Naive thymus-derived CD8-positive, alpha-beta T cell (primary cell): ENCODE measurements at regions not wholly inside any gene's neighbourhood (a gene's known extent, or its start where the extent isn't known, plus 50 kb on each side); places are given as distances from the start of the nearest gene placed in this dataset.
A peak's percentile ranks its signal among the peaks of the same experiment; 100 is the strongest.

Experiments used
- ATAC-seq, 2 donors: fragments of 150-1000 bp; cut with Tn5 transposase in 1 of 2; sonication (Bioruptor Pico), chemical (Tn5 transposase) in 1 of 2; 1 replicate in 1 of 2; 2 replicates in 1 of 2; pipeline ENCODE4 v1.10.0; 2021; ENCODE audit warnings: mild to moderate bottlenecking in 2 of 2, moderate library complexity in 2 of 2
- POLR2A ChIA-PET: fragments of 350-600 bp; sonication (Branson Sonifier 250); formaldehyde crosslinking; loops from one replicate; lab custom pipeline; 2021; ENCODE audit warnings: antibody characterized with exemption; lab: Charles Lee
- DNase-seq, 10 donors: peaks; one replicate each; pipeline versions ENCODE4 v3.0.0 to v3.0.0-alpha.2; 2020 to 2022
- H3K27ac Mint-ChIP-seq, 10 donors: one replicate each; pipeline ENCODE4 v1.8.0; 2020 to 2022; ENCODE audit warnings: mild to moderate bottlenecking in 10 of 10, mixed read lengths in 10 of 10, moderate library complexity in 4 of 10, inconsistent platforms in 1 of 10
- H3K27me3 Mint-ChIP-seq, 5 donors: one replicate each; pipeline ENCODE4 v1.8.0; 2021 to 2022; ENCODE audit warnings: mixed read lengths in 5 of 5
- H3K36me3 Mint-ChIP-seq, 3 donors: one replicate each; pipeline ENCODE4 v1.8.0; 2020 to 2022; ENCODE audit warnings: mixed read lengths in 3 of 3, mild to moderate bottlenecking in 2 of 3, inconsistent platforms in 1 of 3
- H3K4me1 Mint-ChIP-seq, 4 donors: one replicate each; pipeline ENCODE4 v1.8.0; 2021 to 2022; ENCODE audit warnings: mixed read lengths in 4 of 4
- H3K4me3 Mint-ChIP-seq, 10 donors: one replicate each; pipeline ENCODE4 v1.8.0; 2020 to 2022; ENCODE audit warnings: mild to moderate bottlenecking in 10 of 10, mixed read lengths in 10 of 10, moderate library complexity in 6 of 10, inconsistent platforms in 1 of 10
- H3K9me3 Mint-ChIP-seq, 9 donors: one replicate each; pipeline ENCODE4 v1.8.0; 2020 to 2022; ENCODE audit warnings: mixed read lengths in 9 of 9, mild to moderate bottlenecking in 3 of 9, inconsistent platforms in 1 of 9, moderate library complexity in 1 of 9

DNA sequence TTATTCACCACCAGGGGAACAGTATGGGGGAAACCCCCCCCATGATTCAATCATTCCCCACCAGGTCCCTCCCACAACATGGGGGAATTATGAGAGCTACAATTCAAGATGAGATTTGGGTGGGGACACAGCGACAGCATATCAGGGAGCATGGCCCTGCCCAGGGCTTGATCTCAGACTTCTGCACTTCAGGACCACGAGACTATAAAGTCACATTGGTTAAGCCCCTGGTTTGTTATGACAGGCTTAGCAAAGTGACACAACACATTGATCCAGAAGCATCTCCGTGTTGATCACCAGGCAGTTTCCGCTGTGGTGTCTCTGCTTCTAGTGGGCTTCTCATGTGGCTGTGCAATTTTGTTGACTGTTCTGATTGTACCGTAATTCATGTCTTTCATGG lies 312.7 kb upstream of the C1orf174 start:
- ATAC-seq: no peak

DNA sequence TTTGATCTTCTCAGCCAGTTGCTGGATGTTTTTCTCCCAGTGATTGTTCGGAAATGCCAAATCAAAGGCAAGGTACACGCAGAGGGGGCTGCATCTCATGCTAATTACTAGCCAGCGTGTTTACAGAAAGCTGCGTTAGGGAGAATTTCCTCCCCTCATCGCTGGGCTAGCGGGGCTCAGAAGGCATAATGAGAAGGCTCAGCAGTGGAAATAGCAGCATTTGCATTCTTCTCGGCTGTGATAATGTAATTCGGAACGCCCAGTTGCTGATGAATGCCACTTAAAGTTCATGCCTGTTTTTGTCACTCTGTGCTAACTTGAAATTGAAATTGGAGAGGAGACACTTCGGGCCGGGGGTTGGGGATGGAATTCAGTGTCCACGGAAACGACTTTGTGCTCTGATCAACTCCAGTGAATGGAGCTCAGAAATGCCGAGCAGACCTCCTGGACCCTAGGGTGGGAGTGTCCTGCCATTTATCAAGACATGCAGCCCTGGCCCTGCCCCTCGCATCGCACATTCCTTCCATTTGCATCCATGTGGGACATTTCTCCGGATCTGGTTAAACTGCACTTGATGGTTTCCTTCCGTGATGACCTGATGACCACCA lies 313.4 kb upstream of the C1orf174 start:
- H3K27me3 Mint-ChIP-seq: peaks cover 9 to 43% (median 31%) of the 10 kb centered on the region in 5 donors
- no peaks in the 10 kb centered on the region for H3K4me1 Mint-ChIP-seq
- DNase-seq (no peak), ATAC-seq (no peak)
- peaks cover 0 to 5% (median 0%) of the 10 kb centered on the region in 3 donors for H3K36me3 Mint-ChIP-seq
- H3K9me3 Mint-ChIP-seq: peaks cover 0 to 2% (median 0%) of the 10 kb centered on the region in 9 donors
- H3K27ac Mint-ChIP-seq: no peak overlapping the region
- POLR2A ChIA-PET: no interaction called here
- H3K4me3 Mint-ChIP-seq: no peak overlapping the region

More for the DNA sequence above, 312.7 kb upstream of the C1orf174 start:
- Mint-ChIP-seq H3K4me3 (no peak overlapping the region), H3K27me3 (peaks cover 9 to 42% (median 27%) of the 10 kb centered on the region in 5 donors), H3K36me3 (peaks cover 0 to 5% (median 0%) of the 10 kb centered on the region in 3 donors), H3K27ac (peak overlapping the region in 1 of 10 donors; percentile 43), H3K4me1 (no peaks in the 10 kb centered on the region), H3K9me3 (peaks cover 0 to 2% (median 0%) of the 10 kb centered on the region in 9 donors)
- no peak for DNase-seq
- POLR2A ChIA-PET: no interaction called here

DNA sequence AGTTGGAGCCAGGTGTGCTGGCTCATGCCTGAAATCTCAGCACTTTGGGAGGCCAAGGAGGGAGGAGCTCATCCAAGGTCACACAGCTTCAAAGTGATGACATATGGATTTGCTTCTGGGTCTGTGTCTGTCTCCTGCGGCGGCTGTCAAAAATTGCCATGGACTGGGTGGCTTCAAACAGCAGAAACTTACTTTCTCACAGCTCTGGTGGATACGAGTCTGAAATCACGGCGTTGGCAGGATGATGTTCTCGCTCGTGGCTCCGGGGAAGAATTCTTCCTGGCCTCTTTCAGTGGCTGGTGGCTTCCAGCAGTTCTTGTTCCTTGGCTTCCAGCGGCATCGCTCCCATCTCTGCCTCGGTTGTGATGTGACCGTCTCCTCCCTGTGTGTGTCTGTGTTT lies 314.8 kb upstream of the C1orf174 start:
- DNase-seq: no peak
- no peaks in the 10 kb centered on the region for H3K9me3 Mint-ChIP-seq
- H3K36me3 Mint-ChIP-seq: peaks cover 0 to 5% (median 0%) of the 10 kb centered on the region in 3 donors
- no peak overlapping the region for H3K27ac Mint-ChIP-seq
- no peak overlapping the region for H3K4me3 Mint-ChIP-seq
- no peak for ATAC-seq
- peaks cover 5 to 30% (median 24%) of the 10 kb centered on the region in 5 donors for H3K27me3 Mint-ChIP-seq
- POLR2A ChIA-PET: no interaction called here
- H3K4me1 Mint-ChIP-seq: no peaks in the 10 kb centered on the region

DNA sequence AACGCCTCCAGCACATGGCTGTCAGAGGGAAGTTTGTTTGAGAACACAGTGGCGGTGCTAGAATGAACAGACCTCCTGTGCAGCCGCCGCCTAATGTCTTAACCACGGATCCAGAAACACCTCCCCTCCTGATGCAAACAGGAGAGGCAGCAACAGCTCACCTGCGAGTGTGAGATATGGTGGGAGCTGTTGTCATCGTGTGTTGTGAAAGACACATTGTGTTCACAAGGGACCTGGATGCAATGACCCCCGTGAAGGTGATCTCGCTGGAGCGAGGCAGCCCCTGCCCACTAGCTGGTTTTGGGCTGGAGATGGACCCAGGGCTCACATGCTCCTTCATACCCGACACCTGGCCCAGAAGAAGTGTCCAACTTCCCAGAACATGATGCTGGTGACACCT lies 315.3 kb upstream of the C1orf174 start:
- no peaks in the 10 kb centered on the region for H3K9me3 Mint-ChIP-seq
- H3K4me3 Mint-ChIP-seq: no peak overlapping the region
- peak overlapping the region in 1 of 10 donors; percentile 78 for H3K27ac Mint-ChIP-seq
- peaks cover 5 to 30% (median 24%) of the 10 kb centered on the region in 5 donors for H3K27me3 Mint-ChIP-seq
- peaks cover 0 to 5% (median 0%) of the 10 kb centered on the region in 3 donors for H3K36me3 Mint-ChIP-seq
- DNase-seq: no peak
- no peak for ATAC-seq
- POLR2A ChIA-PET: no interaction called here
- H3K4me1 Mint-ChIP-seq: no peaks in the 10 kb centered on the region

DNA sequence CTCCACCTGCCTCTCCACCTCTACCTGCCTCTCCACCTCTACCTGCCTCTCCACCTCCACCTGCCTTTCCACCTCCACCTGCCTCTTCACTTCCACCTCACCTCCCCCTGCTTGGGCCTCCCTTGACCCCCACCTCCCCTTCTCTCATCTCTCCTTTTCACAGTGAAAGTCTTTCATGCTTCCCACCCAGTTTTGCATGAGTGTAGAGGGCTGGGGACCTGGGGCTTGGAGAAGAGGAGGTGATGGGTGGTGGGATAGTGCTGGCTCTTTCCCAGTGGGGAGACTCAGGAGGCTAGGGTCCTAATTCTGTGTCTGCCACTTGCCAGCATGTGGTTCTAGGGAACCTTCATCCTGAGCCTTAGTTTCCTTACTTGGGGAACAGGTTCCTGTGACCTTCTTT lies 316.2 kb upstream of the C1orf174 start:
- no peaks in the 10 kb centered on the region for H3K4me1 Mint-ChIP-seq
- H3K27ac Mint-ChIP-seq: no peak overlapping the region
- H3K36me3 Mint-ChIP-seq: peaks cover 0 to 5% (median 0%) of the 10 kb centered on the region in 3 donors
- no peak for ATAC-seq
- H3K4me3 Mint-ChIP-seq: no peak overlapping the region
- H3K9me3 Mint-ChIP-seq: no peaks in the 10 kb centered on the region
- POLR2A ChIA-PET: no interaction called here
- H3K27me3 Mint-ChIP-seq: peaks cover 5 to 30% (median 24%) of the 10 kb centered on the region in 5 donors
- no peak for DNase-seq

DNA sequence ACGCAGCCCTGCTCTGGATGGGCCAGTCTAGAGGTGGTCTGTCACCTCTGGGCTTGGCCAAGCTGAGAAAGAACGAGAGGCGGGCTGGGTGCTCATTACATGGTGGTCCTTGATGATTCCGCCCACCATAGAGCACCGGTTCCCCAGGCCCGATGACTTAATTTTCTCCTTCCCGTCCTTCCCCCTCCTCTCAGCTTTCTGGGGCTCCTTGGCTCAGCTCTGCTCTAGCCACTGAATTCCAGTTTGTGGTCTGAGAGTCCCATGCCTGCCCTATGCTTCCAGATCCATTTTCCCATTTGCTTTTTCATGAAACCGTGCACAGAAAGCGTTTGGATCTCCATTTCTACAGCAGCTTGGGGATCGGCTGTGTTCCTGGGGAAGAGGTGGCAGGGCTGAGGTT lies 318.5 kb upstream of the C1orf174 start:
- peaks cover 4 to 40% (median 27%) of the 10 kb centered on the region in 5 donors for H3K27me3 Mint-ChIP-seq
- peaks cover 0 to 5% (median 0%) of the 10 kb centered on the region in 3 donors for H3K36me3 Mint-ChIP-seq
- H3K27ac Mint-ChIP-seq: no peak overlapping the region
- no peaks in the 10 kb centered on the region for H3K4me1 Mint-ChIP-seq
- POLR2A ChIA-PET: no interaction called here
- no peaks in the 10 kb centered on the region for H3K9me3 Mint-ChIP-seq
- ATAC-seq (no peak), DNase-seq (no peak)
- H3K4me3 Mint-ChIP-seq: no peak overlapping the region

DNA sequence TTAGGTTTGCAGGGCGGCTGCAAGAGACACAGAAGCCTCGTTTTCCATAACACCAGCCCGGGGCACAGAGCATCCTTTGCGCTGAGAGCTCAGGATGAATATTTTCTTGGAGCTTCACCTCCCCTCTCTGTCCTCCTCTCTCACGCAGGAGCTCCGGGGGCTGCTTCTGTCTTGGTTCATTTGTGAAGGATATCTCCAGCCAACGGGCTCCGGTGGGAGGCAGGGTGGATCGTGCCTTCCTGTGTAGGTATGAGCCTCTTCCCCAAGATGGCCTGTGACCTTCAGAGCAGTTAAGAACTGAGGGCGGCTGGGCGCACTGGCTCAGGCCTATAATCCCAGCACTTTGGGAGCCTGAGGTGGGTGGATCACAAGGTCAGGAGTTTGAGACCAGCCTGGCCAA lies 319.0 kb upstream of the C1orf174 start:
- H3K27me3 Mint-ChIP-seq: peaks cover 4 to 40% (median 27%) of the 10 kb centered on the region in 5 donors
- H3K4me3 Mint-ChIP-seq: no peak overlapping the region
- ATAC-seq (no peak), DNase-seq (no peak)
- H3K4me1 Mint-ChIP-seq: no peaks in the 10 kb centered on the region
- H3K27ac Mint-ChIP-seq: no peak overlapping the region
- no peaks in the 10 kb centered on the region for H3K9me3 Mint-ChIP-seq
- peaks cover 0 to 5% (median 0%) of the 10 kb centered on the region in 3 donors for H3K36me3 Mint-ChIP-seq
- POLR2A ChIA-PET: no interaction called here

DNA sequence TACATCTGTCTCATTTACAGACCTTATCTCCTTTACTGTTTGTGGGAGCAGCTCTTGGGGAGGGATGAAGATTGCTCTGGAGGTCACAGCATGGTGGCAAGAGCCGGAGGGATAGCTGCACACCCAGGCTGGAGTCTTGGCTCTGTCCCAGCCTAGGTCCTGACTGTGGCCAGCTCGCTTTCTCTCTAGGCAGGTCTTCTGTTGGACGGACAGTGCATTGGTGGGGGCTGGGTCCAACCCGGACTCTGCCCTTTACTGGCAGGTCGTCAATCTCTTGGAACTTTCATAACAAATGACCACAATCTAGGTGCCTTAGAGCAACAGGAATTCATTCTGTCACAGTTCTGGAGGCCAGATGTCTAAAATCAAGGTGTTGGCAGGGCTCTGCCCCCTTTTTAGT lies 319.8 kb upstream of the C1orf174 start:
- Mint-ChIP-seq H3K4me1 (no peaks in the 10 kb centered on the region), H3K36me3 (peaks cover 0 to 5% (median 0%) of the 10 kb centered on the region in 3 donors), H3K27me3 (peaks cover 4 to 40% (median 23%) of the 10 kb centered on the region in 5 donors), H3K27ac (no peak overlapping the region), H3K9me3 (no peaks in the 10 kb centered on the region), H3K4me3 (no peak overlapping the region)
- ATAC-seq (no peak), DNase-seq (no peak)
- POLR2A ChIA-PET: no interaction called here

DNA sequence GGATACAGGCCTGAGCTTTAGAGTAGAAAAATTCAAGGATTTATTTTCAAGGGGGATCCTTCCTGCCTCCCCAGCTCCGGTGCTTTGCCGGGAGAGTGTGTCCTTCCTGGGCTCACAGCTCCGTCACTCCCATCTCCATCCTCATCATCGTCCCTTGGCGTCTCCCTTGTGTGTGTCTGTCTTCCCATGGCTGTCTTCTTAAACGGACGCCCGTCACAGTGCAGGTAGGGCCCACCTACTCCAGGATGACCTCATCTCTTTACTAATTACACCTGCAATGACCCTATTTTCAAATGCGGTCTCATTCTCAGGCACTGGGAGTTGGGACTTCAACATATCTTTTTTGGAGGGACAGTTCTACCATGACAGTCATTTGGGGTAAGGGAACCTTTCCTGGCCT lies 320.3 kb upstream of the C1orf174 start:
- no peaks in the 10 kb centered on the region for H3K4me1 Mint-ChIP-seq
- no peak overlapping the region for H3K4me3 Mint-ChIP-seq
- H3K27me3 Mint-ChIP-seq: peaks cover 4 to 35% (median 22%) of the 10 kb centered on the region in 5 donors
- no peaks in the 10 kb centered on the region for H3K9me3 Mint-ChIP-seq
- H3K36me3 Mint-ChIP-seq: peaks cover 0 to 5% (median 0%) of the 10 kb centered on the region in 3 donors
- ATAC-seq (no peak), DNase-seq (no peak)
- POLR2A ChIA-PET: no interaction called here
- no peak overlapping the region for H3K27ac Mint-ChIP-seq

DNA sequence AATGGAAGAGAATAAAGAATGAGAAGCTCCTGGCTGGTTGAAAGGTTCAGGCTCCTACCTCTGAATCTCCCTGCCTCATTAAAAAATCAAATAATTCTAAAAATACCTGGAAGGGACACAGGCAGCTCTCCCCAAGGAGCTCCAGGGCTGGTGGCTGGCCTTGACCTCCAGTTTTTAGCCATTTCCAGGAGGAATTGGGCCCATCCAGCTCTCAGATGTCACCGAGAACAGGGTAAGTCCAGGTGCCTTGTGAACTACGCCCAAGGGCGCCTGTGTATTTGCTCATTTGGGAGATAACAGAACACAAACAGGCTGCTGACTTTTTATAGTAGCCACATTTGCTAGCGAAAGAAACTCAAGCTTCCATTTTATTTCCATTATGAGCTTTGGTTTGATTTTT lies 321.0 kb upstream of the C1orf174 start:
- no peak for ATAC-seq
- Mint-ChIP-seq H3K4me1 (no peaks in the 10 kb centered on the region), H3K27ac (peak overlapping the region in 1 of 10 donors; percentile 3), H3K4me3 (no peak overlapping the region), H3K27me3 (peaks cover 4 to 27% (median 21%) of the 10 kb centered on the region in 5 donors), H3K9me3 (no peaks in the 10 kb centered on the region), H3K36me3 (peaks cover 0 to 5% (median 0%) of the 10 kb centered on the region in 3 donors)
- POLR2A ChIA-PET: no interaction called here
- no peak for DNase-seq

DNA sequence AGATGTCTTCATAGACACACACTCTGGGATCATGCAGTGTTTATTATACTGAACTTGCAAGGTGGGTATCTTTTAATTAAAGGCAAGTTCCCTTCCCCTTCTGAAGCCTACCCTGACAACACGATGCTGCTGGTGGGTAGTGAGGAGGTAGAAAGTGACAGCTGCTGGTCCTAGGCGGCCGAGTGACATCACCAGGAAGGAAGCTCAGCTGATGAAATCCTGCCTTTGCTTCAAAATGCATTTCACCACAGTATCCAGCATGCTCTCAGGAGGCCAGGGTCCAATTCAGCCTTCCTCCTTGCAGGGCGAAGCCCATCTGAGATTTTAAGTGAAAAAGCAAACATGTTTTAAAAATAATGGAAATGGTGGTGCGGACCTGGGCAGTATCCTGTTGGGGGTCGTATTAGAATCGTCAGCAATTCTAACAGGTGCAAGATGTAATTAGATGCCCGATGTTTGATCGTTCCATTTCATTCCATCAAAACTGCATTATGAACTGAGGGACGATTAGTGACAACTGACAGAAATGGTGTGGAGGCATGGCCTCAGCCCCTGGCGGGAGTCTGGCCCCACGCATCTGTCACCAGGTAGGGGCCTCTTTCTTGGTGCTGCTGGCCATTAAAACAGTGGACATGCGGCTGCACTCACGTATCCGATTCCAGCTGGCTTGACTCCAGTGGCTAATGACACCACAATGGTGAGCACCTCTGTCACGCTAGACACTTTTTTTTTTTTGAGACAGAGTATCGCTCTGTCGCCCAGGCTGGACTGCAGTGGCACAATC lies 324.8 kb upstream of the C1orf174 start:
- POLR2A ChIA-PET: no interaction called here
- no peak for ATAC-seq
- no peak overlapping the region for H3K27ac Mint-ChIP-seq
- H3K4me1 Mint-ChIP-seq: no peaks in the 10 kb centered on the region
- H3K4me3 Mint-ChIP-seq: no peak overlapping the region
- H3K27me3 Mint-ChIP-seq: peaks cover 4 to 21% (median 12%) of the 10 kb centered on the region in 5 donors
- no peaks in the 10 kb centered on the region for H3K9me3 Mint-ChIP-seq
- DNase-seq: no peak
- no peaks in the 10 kb centered on the region for H3K36me3 Mint-ChIP-seq

DNA sequence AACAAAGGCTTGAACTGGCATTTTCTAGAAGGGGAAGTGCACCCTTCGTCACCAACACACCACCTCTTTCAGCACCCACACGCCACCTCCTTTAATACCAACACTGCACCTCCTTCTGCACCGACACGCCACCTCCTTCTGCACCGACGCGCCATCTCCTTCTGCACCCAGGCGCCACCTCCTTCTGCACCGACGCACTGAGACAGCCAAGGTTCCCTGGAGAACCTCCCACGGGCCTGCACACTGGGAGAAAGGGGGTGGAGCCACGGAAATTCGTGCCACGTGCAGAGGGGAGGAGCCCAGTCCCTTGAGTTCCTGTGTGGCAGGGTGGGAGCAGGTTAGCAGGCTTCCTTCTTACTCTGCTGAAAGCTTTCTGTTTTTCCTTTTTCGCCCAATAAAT lies 327.9 kb upstream of the C1orf174 start:
- Mint-ChIP-seq H3K27ac (no peak overlapping the region), H3K4me1 (no peaks in the 10 kb centered on the region), H3K4me3 (no peak overlapping the region), H3K27me3 (peaks cover 6 to 31% (median 16%) of the 10 kb centered on the region in 5 donors), H3K9me3 (no peaks in the 10 kb centered on the region), H3K36me3 (no peaks in the 10 kb centered on the region)
- DNase-seq (no peak), ATAC-seq (no peak)
- POLR2A ChIA-PET: no interaction called here

DNA sequence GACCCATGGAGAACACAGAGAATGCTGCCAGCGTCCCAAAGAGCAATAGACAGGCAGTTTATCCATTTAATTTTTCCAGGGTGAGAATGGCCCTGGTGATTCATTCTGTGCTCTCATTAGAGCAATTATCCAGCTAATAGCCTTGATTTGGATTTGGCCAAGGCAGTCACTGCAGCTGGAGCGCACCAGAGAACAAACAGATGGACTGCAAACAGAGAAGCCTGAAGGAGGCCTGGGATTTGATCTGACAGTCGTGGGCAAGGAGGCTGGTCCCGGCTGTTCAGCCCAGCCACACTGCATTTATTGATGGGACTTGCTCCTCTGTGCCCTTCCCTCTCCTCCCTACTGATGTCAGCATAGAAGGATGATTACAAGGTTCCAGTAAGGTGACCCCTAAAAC lies 353.9 kb upstream of the C1orf174 start:
- Mint-ChIP-seq H3K9me3 (peaks cover 0 to 30% (median 16%) of the 10 kb centered on the region in 9 donors), H3K4me3 (no peak overlapping the region), H3K36me3 (peaks cover 0 to 20% (median 5%) of the 10 kb centered on the region in 3 donors), H3K27me3 (peaks cover 11 to 25% (median 18%) of the 10 kb centered on the region in 5 donors), H3K27ac (no peak overlapping the region), H3K4me1 (no peaks in the 10 kb centered on the region)
- ATAC-seq (no peak), DNase-seq (no peak)
- POLR2A ChIA-PET: no interaction called here
